GM12878 (cell line): ENCODE measurements at regions not wholly inside any gene's neighbourhood (a gene's known extent, or its start where the extent isn't known, plus 50 kb on each side); places are given as distances from the start of the nearest gene placed in this dataset.

Experiments
- ATAC-seq: fragments of 200-7000 bp; cut with Tn5 transposase; 3 replicates; pipeline ENCODE4 v1.9.1; 2020; ENCODE audit warnings: mild to moderate bottlenecking, moderate library complexity
- BruUV-seq: library from RNA; stranded (reverse); fragments of 400-500 nt; replicated peaks from 2 replicates; lab custom pipeline; 2021; lab: Mats Ljungman, UMichigan
- CTCF ChIA-PET: fragments of 300-600 bp; sonication (Branson Sonifier 250); formaldehyde crosslinking; extraction: SDS; loops from one replicate; lab custom pipeline; 2021; ENCODE audit warnings: inconsistent platforms; lab: Yijun Ruan, JAX
- POLR2A ChIA-PET: fragments of 350-600 bp; formaldehyde crosslinking; extraction: SDS; loops from one replicate; lab custom pipeline; 2021; ENCODE audit warnings: inconsistent platforms; lab: Charles Lee
- RAD21 ChIA-PET: fragments of 300-600 bp; sonication (Branson Sonifier 250); formaldehyde crosslinking; loops from one replicate; lab custom pipeline; 2023; ENCODE audit warnings: antibody characterized with exemption; ENCODE audit not compliant: unreplicated experiment; lab: Charles Lee
- SMC1A ChIA-PET: fragments of 300-600 bp; sonication (Branson Sonifier 250); formaldehyde crosslinking; loops from one replicate; lab custom pipeline; 2023; ENCODE audit not compliant: unreplicated experiment, uncharacterized antibody; lab: Charles Lee
- DNase-seq: peaks from one replicate; pipeline ENCODE4 v3.0.0-alpha.2; 2011; ENCODE audit warnings: low read depth, low spot score
- FAIRE-seq: peaks from 3 replicates; lab custom pipeline; 2011; peaks lifted over from hg19 to GRCh38; lab: Jason Lieb, UNC
- H2AFZ ChIP-seq: 2 replicates; pipeline ENCODE4 v1.6.0; 2011; ENCODE audit warnings: low read depth, low read length, control low read depth; ENCODE audit not compliant: control insufficient read depth
- H3K27ac ChIP-seq: 2 replicates; pipeline ENCODE4 v1.5.1; 2011; ENCODE audit warnings: control low read depth; ENCODE audit not compliant: control insufficient read depth, insufficient read depth
- H3K27me3 ChIP-seq, 2 experiments: replicated peaks in 1 of 2; 2 replicates each; pipeline versions ENCODE4 v1.6.0 to v1.6.1; 2011; ENCODE audit warnings: low read length in 1 of 2; ENCODE audit not compliant: control insufficient read depth in 2 of 2, insufficient read depth in 2 of 2
- H3K36me3 ChIP-seq, 2 experiments: 2 replicates each; pipeline ENCODE4 v1.5.1; 2011; ENCODE audit warnings: low read length in 1 of 2; ENCODE audit not compliant: control insufficient read depth in 2 of 2, insufficient read depth in 2 of 2
- H3K4me1 ChIP-seq: 2 replicates; pipeline ENCODE4 v1.6.1; 2011; ENCODE audit warnings: mild to moderate bottlenecking, low read length, moderate library complexity, mixed read lengths; ENCODE audit not compliant: control insufficient read depth, insufficient read depth
- H3K4me2 ChIP-seq: 2 replicates; pipeline ENCODE4 v1.6.0; 2011; ENCODE audit warnings: control low read depth; ENCODE audit not compliant: control insufficient read depth, insufficient read depth
- H3K4me3 ChIP-seq: fragments of 200-600 bp; sonication (generic); 2 replicates; pipeline ENCODE4 v1.5.1; 2016
- H3K79me2 ChIP-seq: 2 replicates; pipeline ENCODE4 v1.6.0; 2011; ENCODE audit warnings: low read length; ENCODE audit not compliant: control insufficient read depth, insufficient read depth
- H3K9ac ChIP-seq: 2 replicates; pipeline ENCODE4 v1.8.0; 2011; ENCODE audit warnings: low read length, control low read depth, mixed read lengths; ENCODE audit not compliant: control insufficient read depth, insufficient read depth
- H3K9me3 ChIP-seq: replicated peaks from 3 replicates; pipeline ENCODE4 v1.5.1; 2011; ENCODE audit warnings: mild to moderate bottlenecking, low read length; ENCODE audit not compliant: control insufficient read depth, insufficient read depth
- H4K20me1 ChIP-seq: 2 replicates; pipeline ENCODE4 v1.6.0; 2011; ENCODE audit not compliant: control insufficient read depth, insufficient read depth
- ATF7 ChIP-seq: fragments of 450-650 bp; IDR thresholded peaks from 2 replicates; pipeline ENCODE4 v1.6.1; 2016; ENCODE audit warnings: low read depth, mild to moderate bottlenecking
- BHLHE40 ChIP-seq, 2 experiments: fragments of 450-650 bp in 1 of 2; IDR thresholded peaks; 2 replicates each; pipeline ENCODE4 v1.6.1; 2011 to 2017; ENCODE audit warnings: low read depth in 2 of 2, borderline replicate concordance in 1 of 2, improper control_type of control experiment in 1 of 2, low read length in 1 of 2, mild to moderate bottlenecking in 1 of 2
- DPF2 ChIP-seq: fragments of 450-650 bp; IDR thresholded peaks from 2 replicates; pipeline ENCODE4 v1.6.1; 2017; ENCODE audit warnings: mild to moderate bottlenecking
- ETV6 ChIP-seq, 2 experiments: fragments of 450-650 bp in 1 of 2; IDR thresholded peaks in 1 of 2; conservative IDR thresholded peaks in 1 of 2; 2 replicates each; pipeline ENCODE4 v1.6.1; 2014; ENCODE audit warnings: antibody characterized with exemption in 1 of 2, borderline replicate concordance in 1 of 2, low read depth in 1 of 2, mild to moderate bottlenecking in 1 of 2, moderate library complexity in 1 of 2
- IKZF1 ChIP-seq: fragments of 450-650 bp; conservative IDR thresholded peaks from 2 replicates; pipeline ENCODE4 v1.6.1; 2017; ENCODE audit warnings: antibody characterized with exemption, mild to moderate bottlenecking
- KLF5 ChIP-seq: fragments of 450-650 bp; IDR thresholded peaks from 2 replicates; pipeline ENCODE4 v1.6.1; 2014; ENCODE audit warnings: mild to moderate bottlenecking; ENCODE audit not compliant: partially characterized antibody
- RAD51 ChIP-seq: fragments of 450-650 bp; IDR thresholded peaks from 2 replicates; pipeline ENCODE4 v1.6.1; 2016; ENCODE audit warnings: moderate library complexity, mild to moderate bottlenecking, inconsistent platforms
- RCOR1 ChIP-seq: conservative IDR thresholded peaks from 2 replicates; pipeline ENCODE4 v1.6.1; 2012; ENCODE audit warnings: low read depth, low read length, improper control_type of control experiment
- REST ChIP-seq: IDR thresholded peaks from 2 replicates; pipeline ENCODE4 v1.6.1; 2012; ENCODE audit warnings: mild to moderate bottlenecking, low read depth, low read length
- SMAD1 ChIP-seq: fragments of 450-650 bp; IDR thresholded peaks from 2 replicates; pipeline ENCODE4 v1.6.1; 2018; ENCODE audit warnings: mild to moderate bottlenecking, low read depth; ENCODE audit not compliant: partially characterized antibody
- TBL1XR1 ChIP-seq: IDR thresholded peaks from 2 replicates; pipeline ENCODE4 v1.6.1; 2012; ENCODE audit warnings: low read depth, low read length, improper control_type of control experiment
- ZNF274 ChIP-seq: IDR thresholded peaks from one replicate; pipeline ENCODE4 v1.8.0; 2011; ENCODE audit not compliant: insufficient read length, insufficient read depth
- ZZZ3 ChIP-seq: IDR thresholded peaks from 2 replicates; pipeline ENCODE4 v1.6.1; 2011; ENCODE audit warnings: low read depth; ENCODE audit not compliant: control insufficient read depth, insufficient read length
- WGBS: methylation state at CpG from one replicate; pipeline ENCODE4 v1.1.6; 2016; ENCODE audit warnings: low lambda C conversion rate; ENCODE audit not compliant: insufficient replicate concordance, insufficient coverage; ENCODE audit errors: missing lambda C conversion rate; 5-methylcytosine and 5-hydroxymethylcytosine counted together
- in situ Hi-C: fragments of 300-500 bp; cut with MboI; formaldehyde crosslinking; loops from 9 replicates; pipeline ENCODE4 v1.14.3; 2018; ENCODE audit warnings: mixed read lengths
- intact Hi-C: fragments of 100-400 bp; cut with micrococcal nuclease; formaldehyde crosslinking; loops from one replicate; pipeline ENCODE4 v1.14.2; 2022; ENCODE audit not compliant: unreplicated experiment
- TF ChIP-seq, protein P1 (sequence below): fragments of 450-650 bp; conservative IDR thresholded peaks from 2 replicates; pipeline ENCODE4 v1.6.1; 2017; ENCODE audit warnings: mild to moderate bottlenecking, moderate library complexity

GRCh38 chr6:167717455-167717854 is 109.3 kb upstream of the AFDN start:
- no peaks in the 10 kb centered on the region for H3K4me1 ChIP-seq
- FAIRE-seq (no peak), DNase-seq (no peak)
- TF ChIP-seq DPF2 (no peak), ZZZ3 (no peak), TBL1XR1 (no peak), BHLHE40 (IDR thresholded peaks at IDR 0.05; ENCODE audit: borderline replicate concordance in 1 of 2, low read depth in 2 of 2, low read length in 1 of 2) (no peak), ETV6 (conservative IDR thresholded peaks at IDR 0.05 in 1 of 2, IDR thresholded peaks at IDR 0.05 in 1 of 2; ENCODE audit: borderline replicate concordance in 1 of 2, low read depth in 1 of 2) (no peak), RAD51 (no peak)
- TF ChIP-seq, all 136 proteins: peak for 0
- ATAC-seq: no peak
- WGBS: 82% methylated on average over 9 of the region's 9 CpGs
- BruUV-seq: no TSS peak
- CTCF ChIA-PET: no interaction called here
- H2AFZ ChIP-seq: no peak overlapping the region
- no peaks in the 10 kb centered on the region for H3K79me2 ChIP-seq
- no peak overlapping the region for H3K4me2 ChIP-seq
- no peaks in the 10 kb centered on the region for H4K20me1 ChIP-seq
- H3K36me3 ChIP-seq: no peaks in the 10 kb centered on the region
- H3K9ac ChIP-seq: no peak overlapping the region
- SMC1A ChIA-PET: no interaction called here
- H3K27ac ChIP-seq: no peak overlapping the region
- no peaks in the 10 kb centered on the region for H3K9me3 ChIP-seq
- intact Hi-C loops (no loop called here), in situ Hi-C loops (no loop called here)
- RAD21 ChIA-PET: no interaction called here
- H3K27me3 ChIP-seq: peaks cover 0 to 2% of the 10 kb centered on the region in 2 experiments; a peak in 3 of 4 replicates
- POLR2A ChIA-PET: no interaction called here
- H3K4me3 ChIP-seq: no peak overlapping the region

GRCh38 chr6:167717867-167718266 is 108.8 kb upstream of the AFDN start:
- FAIRE-seq (no peak), ATAC-seq (no peak), DNase-seq (no peak)
- Histone ChIP-seq H3K9ac (no peak overlapping the region), H3K4me3 (no peak overlapping the region), H3K36me3 (no peaks in the 10 kb centered on the region), H3K79me2 (no peaks in the 10 kb centered on the region), H2AFZ (no peak overlapping the region), H3K4me2 (no peak overlapping the region), H3K9me3 (no peaks in the 10 kb centered on the region), H3K4me1 (no peaks in the 10 kb centered on the region), H3K27ac (no peak overlapping the region), H3K27me3 (no peaks in the 10 kb centered on the region; a peak in 2 of 4 replicates), H4K20me1 (no peaks in the 10 kb centered on the region)
- in situ Hi-C loops (no loop called here), intact Hi-C loops (no loop called here)
- RAD21 ChIA-PET: no interaction called here
- no TSS peak for BruUV-seq
- CTCF ChIA-PET: no interaction called here
- 2% methylated on average over 2 of the region's 2 CpGs for WGBS
- SMC1A ChIA-PET: no interaction called here
- POLR2A ChIA-PET: no interaction called here
- no peak for TF ChIP-seq KLF5
- TF ChIP-seq RCOR1: no peak
- no peak for TF ChIP-seq ATF7
- no peak for TF ChIP-seq IKZF1
- TF ChIP-seq SMAD1: no peak
- no peak for TF ChIP-seq ZNF274
- TF ChIP-seq, protein P1, sequence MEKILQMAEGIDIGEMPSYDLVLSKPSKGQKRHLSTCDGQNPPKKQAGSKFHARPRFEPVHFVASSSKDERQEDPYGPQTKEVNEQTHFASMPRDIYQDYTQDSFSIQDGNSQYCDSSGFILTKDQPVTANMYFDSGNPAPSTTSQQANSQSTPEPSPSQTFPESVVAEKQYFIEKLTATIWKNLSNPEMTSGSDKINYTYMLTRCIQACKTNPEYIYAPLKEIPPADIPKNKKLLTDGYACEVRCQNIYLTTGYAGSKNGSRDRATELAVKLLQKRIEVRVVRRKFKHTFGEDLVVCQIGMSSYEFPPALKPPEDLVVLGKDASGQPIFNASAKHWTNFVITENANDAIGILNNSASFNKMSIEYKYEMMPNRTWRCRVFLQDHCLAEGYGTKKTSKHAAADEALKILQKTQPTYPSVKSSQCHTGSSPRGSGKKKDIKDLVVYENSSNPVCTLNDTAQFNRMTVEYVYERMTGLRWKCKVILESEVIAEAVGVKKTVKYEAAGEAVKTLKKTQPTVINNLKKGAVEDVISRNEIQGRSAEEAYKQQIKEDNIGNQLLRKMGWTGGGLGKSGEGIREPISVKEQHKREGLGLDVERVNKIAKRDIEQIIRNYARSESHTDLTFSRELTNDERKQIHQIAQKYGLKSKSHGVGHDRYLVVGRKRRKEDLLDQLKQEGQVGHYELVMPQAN: no peak
- no peak for TF ChIP-seq REST
